ENCODE measurements at regions not wholly inside any gene's neighbourhood (a gene's known extent, or its start where the extent isn't known, plus 50 kb on each side); places are given as distances from the start of the nearest gene placed in this dataset.
"Not testable (repeated sequence)": the region's sequence is repeated elsewhere in the genome, so short reads cannot be mapped to it uniquely, and the experiment has no call there.

- no peak for DNase-seq
Measured at GRCh38 chr11:37474889-37475288, 876.9 kb upstream of the RAG2 start.

GRCh38 chr11:37468344-37468743 is 870.3 kb upstream of the RAG2 start:
- no peak for DNase-seq

- DNase-seq, result no peak
Measured at GRCh38 chr11:37465221-37465620, 867.2 kb upstream of the RAG2 start.

- DNase-seq, result no peak
Measured at GRCh38 chr11:37459456-37459855, 861.4 kb upstream of the RAG2 start.

- DNase-seq, result no peak
Measured at GRCh38 chr11:37456746-37457145, 858.7 kb upstream of the RAG2 start.

GRCh38 chr11:37451903-37452302 is 853.9 kb upstream of the RAG2 start:
- DNase-seq, result no peak

GRCh38 chr11:37450613-37451012 is 852.6 kb upstream of the RAG2 start:
- no peak for DNase-seq

- DNase-seq, result no peak
Measured at GRCh38 chr11:37449146-37449545, 851.1 kb upstream of the RAG2 start.

- DNase-seq, result no peak
Measured at GRCh38 chr11:37442576-37442975, 844.5 kb upstream of the RAG2 start.

- not testable (repeated sequence) for DNase-seq
Measured at GRCh38 chr11:37431633-37432230, 833.7 kb upstream of the RAG2 start.

GRCh38 chr11:37430966-37431632 is 833.1 kb upstream of the RAG2 start:
- DNase-seq, result not testable (repeated sequence)

- DNase-seq, result no peak
Measured at GRCh38 chr11:37422511-37422910, 824.5 kb upstream of the RAG2 start.

- no peak for DNase-seq
Measured at GRCh38 chr11:37411289-37411688, 813.3 kb upstream of the RAG2 start.

- no peak for DNase-seq
Measured at GRCh38 chr11:37409124-37409523, 811.1 kb upstream of the RAG2 start.

GRCh38 chr11:37407461-37407860 is 809.4 kb upstream of the RAG2 start:
- no peak for DNase-seq

GRCh38 chr11:37406651-37407050 is 808.6 kb upstream of the RAG2 start:
- no peak for DNase-seq

- DNase-seq, result no peak
Measured at GRCh38 chr11:37404231-37404630, 806.2 kb upstream of the RAG2 start.

- DNase-seq, result no peak
Measured at GRCh38 chr11:37402663-37403062, 804.6 kb upstream of the RAG2 start.

- no peak for DNase-seq
Measured at GRCh38 chr11:37394236-37394870, 796.3 kb upstream of the RAG2 start.

- no peak for DNase-seq
Measured at GRCh38 chr11:37391615-37392014, 793.6 kb upstream of the RAG2 start.

- DNase-seq, result no peak
Measured at GRCh38 chr11:37390576-37391083, 792.6 kb upstream of the RAG2 start.

GRCh38 chr11:37378958-37379357 is 780.9 kb upstream of the RAG2 start:
- no peak for DNase-seq

- no peak for DNase-seq
Measured at GRCh38 chr11:37372667-37373066, 774.6 kb upstream of the RAG2 start.

- no peak for DNase-seq
Measured at GRCh38 chr11:37371346-37371970, 773.4 kb upstream of the RAG2 start.
